ENCODE measurements at regions not wholly inside any gene's neighbourhood (a gene's known extent, or its start where the extent isn't known, plus 50 kb on each side); places are given as distances from the start of the nearest gene placed in this dataset.

DNA sequence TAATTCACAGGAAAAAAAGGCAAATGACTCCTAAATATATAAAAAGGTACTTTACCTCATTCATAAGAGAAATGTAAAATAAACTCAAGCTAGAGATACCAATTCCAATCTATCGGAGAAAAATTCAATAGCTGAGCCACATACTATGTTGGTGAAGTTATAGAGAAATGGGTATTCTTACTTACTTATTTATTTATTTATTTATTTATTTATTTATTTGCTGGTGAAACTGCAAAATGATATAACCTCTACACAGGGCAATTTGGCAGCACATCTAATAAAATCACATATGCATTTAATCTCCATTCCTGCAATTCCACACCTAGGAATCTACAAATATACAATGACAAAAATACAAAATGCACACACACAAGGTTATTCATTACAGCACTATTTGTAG is 117.5 kb upstream of the TMEM168 start (continued):
- TF ChIP-seq, protein P1, sequence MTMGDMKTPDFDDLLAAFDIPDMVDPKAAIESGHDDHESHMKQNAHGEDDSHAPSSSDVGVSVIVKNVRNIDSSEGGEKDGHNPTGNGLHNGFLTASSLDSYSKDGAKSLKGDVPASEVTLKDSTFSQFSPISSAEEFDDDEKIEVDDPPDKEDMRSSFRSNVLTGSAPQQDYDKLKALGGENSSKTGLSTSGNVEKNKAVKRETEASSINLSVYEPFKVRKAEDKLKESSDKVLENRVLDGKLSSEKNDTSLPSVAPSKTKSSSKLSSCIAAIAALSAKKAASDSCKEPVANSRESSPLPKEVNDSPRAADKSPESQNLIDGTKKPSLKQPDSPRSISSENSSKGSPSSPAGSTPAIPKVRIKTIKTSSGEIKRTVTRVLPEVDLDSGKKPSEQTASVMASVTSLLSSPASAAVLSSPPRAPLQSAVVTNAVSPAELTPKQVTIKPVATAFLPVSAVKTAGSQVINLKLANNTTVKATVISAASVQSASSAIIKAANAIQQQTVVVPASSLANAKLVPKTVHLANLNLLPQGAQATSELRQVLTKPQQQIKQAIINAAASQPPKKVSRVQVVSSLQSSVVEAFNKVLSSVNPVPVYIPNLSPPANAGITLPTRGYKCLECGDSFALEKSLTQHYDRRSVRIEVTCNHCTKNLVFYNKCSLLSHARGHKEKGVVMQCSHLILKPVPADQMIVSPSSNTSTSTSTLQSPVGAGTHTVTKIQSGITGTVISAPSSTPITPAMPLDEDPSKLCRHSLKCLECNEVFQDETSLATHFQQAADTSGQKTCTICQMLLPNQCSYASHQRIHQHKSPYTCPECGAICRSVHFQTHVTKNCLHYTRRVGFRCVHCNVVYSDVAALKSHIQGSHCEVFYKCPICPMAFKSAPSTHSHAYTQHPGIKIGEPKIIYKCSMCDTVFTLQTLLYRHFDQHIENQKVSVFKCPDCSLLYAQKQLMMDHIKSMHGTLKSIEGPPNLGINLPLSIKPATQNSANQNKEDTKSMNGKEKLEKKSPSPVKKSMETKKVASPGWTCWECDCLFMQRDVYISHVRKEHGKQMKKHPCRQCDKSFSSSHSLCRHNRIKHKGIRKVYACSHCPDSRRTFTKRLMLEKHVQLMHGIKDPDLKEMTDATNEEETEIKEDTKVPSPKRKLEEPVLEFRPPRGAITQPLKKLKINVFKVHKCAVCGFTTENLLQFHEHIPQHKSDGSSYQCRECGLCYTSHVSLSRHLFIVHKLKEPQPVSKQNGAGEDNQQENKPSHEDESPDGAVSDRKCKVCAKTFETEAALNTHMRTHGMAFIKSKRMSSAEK (CRISPR knock-in tag; IDR thresholded peaks at IDR 0.05; ENCODE audit: borderline replicate concordance): no peak
- TF ChIP-seq CREB1 (CRISPR knock-in tag; IDR thresholded peaks at IDR 0.05) (no peak), NR1H2 (CRISPR knock-in tag; IDR thresholded peaks at IDR 0.05) (no peak), PRRX2 (CRISPR knock-in tag; IDR thresholded peaks at IDR 0.05) (no peak), TP53 (CRISPR knock-in tag; IDR thresholded peaks at IDR 0.05) (no peak)
- TF ChIP-seq, protein P2, sequence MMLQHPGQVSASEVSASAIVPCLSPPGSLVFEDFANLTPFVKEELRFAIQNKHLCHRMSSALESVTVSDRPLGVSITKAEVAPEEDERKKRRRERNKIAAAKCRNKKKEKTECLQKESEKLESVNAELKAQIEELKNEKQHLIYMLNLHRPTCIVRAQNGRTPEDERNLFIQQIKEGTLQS (CRISPR knock-in tag; conservative IDR thresholded peaks at IDR 0.05): no peak
- TF ChIP-seq, protein P3, sequence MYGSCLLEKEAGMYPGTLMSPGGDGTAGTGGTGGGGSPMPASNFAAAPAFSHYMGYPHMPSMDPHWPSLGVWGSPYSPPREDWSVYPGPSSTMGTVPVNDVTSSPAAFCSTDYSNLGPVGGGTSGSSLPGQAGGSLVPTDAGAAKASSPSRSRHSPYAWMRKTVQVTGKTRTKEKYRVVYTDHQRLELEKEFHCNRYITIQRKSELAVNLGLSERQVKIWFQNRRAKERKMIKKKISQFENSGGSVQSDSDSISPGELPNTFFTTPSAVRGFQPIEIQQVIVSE (CRISPR knock-in tag; IDR thresholded peaks at IDR 0.05; ENCODE audit: borderline replicate concordance): no peak

DNA sequence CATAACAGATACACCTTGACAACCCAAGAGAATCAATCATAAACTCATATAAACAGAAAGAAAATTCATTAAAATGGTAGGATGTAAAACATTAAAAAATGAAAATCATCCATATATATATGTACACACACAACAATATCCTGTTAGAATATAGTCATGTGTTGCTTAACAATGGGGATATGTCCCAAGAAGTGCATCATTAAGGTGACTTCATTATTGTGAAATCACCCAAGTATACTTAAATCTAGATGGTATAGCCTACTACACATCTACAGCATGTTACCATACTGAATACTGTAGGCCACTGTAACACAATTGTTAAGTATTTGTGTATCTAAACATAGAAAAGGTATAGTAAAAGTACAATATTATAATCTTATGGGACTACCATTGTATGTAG is 115.8 kb upstream of the TMEM168 start:
- Mint-ChIP-seq H3K27ac (no peak overlapping the region), H3K4me3 (no peak overlapping the region), H3K36me3 (peaks cover 24% of the 10 kb centered on the region), H3K27me3 (ENCODE audit: low read depth) (no peaks in the 10 kb centered on the region), H3K4me1 (peaks cover 14% of the 10 kb centered on the region), H3K9me3 (peaks cover 13% of the 10 kb centered on the region)
- no peak for DNase-seq (ENCODE audit: low spot score)
- TF ChIP-seq NFATC4 (CRISPR knock-in tag; IDR thresholded peaks at IDR 0.05) (no peak), ATF1 (CRISPR knock-in tag; IDR thresholded peaks at IDR 0.05) (no peak), ZBTB21 (CRISPR knock-in tag; IDR thresholded peaks at IDR 0.05; ENCODE audit: borderline replicate concordance) (no peak), TCF7 (CRISPR knock-in tag; IDR thresholded peaks at IDR 0.05; ENCODE audit: low read depth) (no peak), ZNF232 (CRISPR knock-in tag; IDR thresholded peaks at IDR 0.05) (no peak), FOXJ3 (CRISPR knock-in tag; IDR thresholded peaks at IDR 0.05; ENCODE audit: borderline replicate concordance) (no peak), NFE2L1 (CRISPR knock-in tag; IDR thresholded peaks at IDR 0.05) (no peak), CREB1 (CRISPR knock-in tag; IDR thresholded peaks at IDR 0.05) (no peak)
- ChIA-PET POLR2A (interaction anchor here (0.5 kb wide), 1 partner anchor 558 kb away, joined by 3 read pairs; no protein-coding TSS in a partner anchor), CTCF (no interaction called here)
- ATAC-seq: no peak

DNA sequence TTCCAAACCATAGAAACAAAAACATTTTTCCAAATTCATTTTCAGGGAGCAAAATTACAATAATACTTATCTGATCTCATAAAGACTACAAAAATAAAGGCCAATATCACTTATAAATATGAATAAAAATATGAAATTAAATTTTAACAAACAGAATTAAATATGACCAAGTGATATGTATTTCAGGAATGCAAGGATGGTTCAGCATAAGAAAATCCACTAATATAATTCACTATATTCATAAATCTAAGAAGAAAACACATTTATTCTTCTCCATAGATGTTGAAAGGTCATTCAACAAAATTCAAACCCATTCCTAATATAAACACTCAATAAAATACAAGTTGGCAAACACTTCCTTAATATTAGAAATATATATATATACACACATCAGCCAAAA is 115.2 kb upstream of the TMEM168 start:
- Mint-ChIP-seq H3K4me3 (no peak overlapping the region), H3K27me3 (ENCODE audit: low read depth) (no peaks in the 10 kb centered on the region; the same call in 1 of the 2 replicates), H3K27ac (no peak overlapping the region), H3K36me3 (peaks cover 25% of the 10 kb centered on the region), H3K4me1 (peaks cover 14% of the 10 kb centered on the region), H3K9me3 (peaks cover 19% of the 10 kb centered on the region)
- no peak for DNase-seq (ENCODE audit: low spot score)
- ChIA-PET CTCF (interaction anchor here (0.5 kb wide), 1 partner anchor 345 kb away, joined by 3 read pairs; no protein-coding TSS in a partner anchor), POLR2A (no interaction called here)
- no peak for ATAC-seq
- no peak for TF ChIP-seq MYBL2 (CRISPR knock-in tag; IDR thresholded peaks at IDR 0.05)
- TF ChIP-seq ZNF138 (CRISPR knock-in tag; conservative IDR thresholded peaks at IDR 0.05): no peak
- TF ChIP-seq, protein P3 (CRISPR knock-in tag; IDR thresholded peaks at IDR 0.05; ENCODE audit: borderline replicate concordance): no peak
- TF ChIP-seq, protein P4, sequence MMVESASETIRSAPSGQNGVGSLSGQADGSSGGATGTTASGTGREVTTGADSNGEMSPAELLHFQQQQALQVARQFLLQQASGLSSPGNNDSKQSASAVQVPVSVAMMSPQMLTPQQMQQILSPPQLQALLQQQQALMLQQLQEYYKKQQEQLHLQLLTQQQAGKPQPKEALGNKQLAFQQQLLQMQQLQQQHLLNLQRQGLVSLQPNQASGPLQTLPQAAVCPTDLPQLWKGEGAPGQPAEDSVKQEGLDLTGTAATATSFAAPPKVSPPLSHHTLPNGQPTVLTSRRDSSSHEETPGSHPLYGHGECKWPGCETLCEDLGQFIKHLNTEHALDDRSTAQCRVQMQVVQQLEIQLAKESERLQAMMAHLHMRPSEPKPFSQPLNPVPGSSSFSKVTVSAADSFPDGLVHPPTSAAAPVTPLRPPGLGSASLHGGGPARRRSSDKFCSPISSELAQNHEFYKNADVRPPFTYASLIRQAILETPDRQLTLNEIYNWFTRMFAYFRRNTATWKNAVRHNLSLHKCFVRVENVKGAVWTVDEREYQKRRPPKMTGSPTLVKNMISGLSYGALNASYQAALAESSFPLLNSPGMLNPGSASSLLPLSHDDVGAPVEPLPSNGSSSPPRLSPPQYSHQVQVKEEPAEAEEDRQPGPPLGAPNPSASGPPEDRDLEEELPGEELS (CRISPR knock-in tag; IDR thresholded peaks at IDR 0.05): no peak
- TF ChIP-seq ATF1 (CRISPR knock-in tag; IDR thresholded peaks at IDR 0.05): no peak
- TF ChIP-seq, protein P5, sequence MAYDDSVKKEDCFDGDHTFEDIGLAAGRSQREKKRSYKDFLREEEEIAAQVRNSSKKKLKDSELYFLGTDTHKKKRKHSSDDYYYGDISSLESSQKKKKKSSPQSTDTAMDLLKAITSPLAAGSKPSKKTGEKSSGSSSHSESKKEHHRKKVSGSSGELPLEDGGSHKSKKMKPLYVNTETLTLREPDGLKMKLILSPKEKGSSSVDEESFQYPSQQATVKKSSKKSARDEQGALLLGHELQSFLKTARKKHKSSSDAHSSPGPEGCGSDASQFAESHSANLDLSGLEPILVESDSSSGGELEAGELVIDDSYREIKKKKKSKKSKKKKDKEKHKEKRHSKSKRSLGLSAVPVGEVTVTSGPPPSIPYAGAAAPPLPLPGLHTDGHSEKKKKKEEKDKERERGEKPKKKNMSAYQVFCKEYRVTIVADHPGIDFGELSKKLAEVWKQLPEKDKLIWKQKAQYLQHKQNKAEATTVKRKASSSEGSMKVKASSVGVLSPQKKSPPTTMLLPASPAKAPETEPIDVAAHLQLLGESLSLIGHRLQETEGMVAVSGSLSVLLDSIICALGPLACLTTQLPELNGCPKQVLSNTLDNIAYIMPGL (CRISPR knock-in tag; IDR thresholded peaks at IDR 0.05): no peak
- TF ChIP-seq ESRRA (CRISPR knock-in tag; IDR thresholded peaks at IDR 0.05; ENCODE audit: borderline replicate concordance): no peak
- TF ChIP-seq, protein P6, sequence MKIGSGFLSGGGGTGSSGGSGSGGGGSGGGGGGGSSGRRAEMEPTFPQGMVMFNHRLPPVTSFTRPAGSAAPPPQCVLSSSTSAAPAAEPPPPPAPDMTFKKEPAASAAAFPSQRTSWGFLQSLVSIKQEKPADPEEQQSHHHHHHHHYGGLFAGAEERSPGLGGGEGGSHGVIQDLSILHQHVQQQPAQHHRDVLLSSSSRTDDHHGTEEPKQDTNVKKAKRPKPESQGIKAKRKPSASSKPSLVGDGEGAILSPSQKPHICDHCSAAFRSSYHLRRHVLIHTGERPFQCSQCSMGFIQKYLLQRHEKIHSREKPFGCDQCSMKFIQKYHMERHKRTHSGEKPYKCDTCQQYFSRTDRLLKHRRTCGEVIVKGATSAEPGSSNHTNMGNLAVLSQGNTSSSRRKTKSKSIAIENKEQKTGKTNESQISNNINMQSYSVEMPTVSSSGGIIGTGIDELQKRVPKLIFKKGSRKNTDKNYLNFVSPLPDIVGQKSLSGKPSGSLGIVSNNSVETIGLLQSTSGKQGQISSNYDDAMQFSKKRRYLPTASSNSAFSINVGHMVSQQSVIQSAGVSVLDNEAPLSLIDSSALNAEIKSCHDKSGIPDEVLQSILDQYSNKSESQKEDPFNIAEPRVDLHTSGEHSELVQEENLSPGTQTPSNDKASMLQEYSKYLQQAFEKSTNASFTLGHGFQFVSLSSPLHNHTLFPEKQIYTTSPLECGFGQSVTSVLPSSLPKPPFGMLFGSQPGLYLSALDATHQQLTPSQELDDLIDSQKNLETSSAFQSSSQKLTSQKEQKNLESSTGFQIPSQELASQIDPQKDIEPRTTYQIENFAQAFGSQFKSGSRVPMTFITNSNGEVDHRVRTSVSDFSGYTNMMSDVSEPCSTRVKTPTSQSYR (CRISPR knock-in tag; IDR thresholded peaks at IDR 0.05): no peak
- TF ChIP-seq MLX (CRISPR knock-in tag; IDR thresholded peaks at IDR 0.05): no peak

Data from WTC11 (cell line).